ENCODE measurements at regions not wholly inside any gene's neighbourhood (a gene's known extent, or its start where the extent isn't known, plus 50 kb on each side); places are given as distances from the start of the nearest gene placed in this dataset.
"Not testable (repeated sequence)": the region's sequence is repeated elsewhere in the genome, so short reads cannot be mapped to it uniquely, and the experiment has no call there.

DNA sequence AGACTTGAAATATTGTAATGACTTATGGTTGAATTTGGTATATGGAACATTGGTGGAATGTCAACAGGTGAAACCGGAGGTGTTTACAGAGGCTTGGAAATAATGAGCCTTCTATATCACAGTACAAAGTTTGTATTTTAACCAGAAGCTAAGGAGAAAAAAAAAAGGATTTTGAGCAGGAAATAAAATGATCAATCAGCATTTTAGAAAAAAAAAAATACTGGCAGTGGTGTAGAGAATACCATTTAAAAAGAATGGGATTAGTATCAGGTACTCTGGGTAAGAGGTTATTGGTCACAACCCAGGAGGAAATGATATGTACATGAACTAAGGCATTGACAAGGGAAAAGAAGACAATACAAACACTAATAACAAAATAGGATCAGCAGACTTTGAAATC is 587.1 kb upstream of the HTR2C start:
- FAIRE-seq = no peak

DNA sequence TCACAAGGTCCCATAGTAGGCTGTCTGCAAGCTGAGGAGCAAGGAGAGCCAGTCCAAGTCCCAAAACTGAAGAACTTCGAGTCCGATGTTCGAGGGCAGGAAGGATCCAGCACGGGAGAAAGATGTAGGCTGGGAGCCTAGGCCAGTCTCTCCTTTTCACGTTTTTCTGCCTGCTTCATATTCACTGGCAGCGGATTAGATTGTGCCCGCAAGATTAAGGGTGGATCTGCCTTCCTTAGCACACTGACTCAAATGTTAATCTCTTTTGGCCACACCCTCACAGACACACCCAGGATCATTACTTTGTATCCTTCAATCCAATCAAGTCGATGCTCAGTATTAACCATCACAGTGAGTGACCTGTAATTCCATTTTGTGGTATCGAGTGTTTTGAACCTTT is 592.2 kb upstream of the HTR2C start:
- not testable (repeated sequence) for FAIRE-seq

GRCh38 chrX:113990669-113991068 is 593.2 kb upstream of the HTR2C start:
- not testable (repeated sequence) for FAIRE-seq

DNA sequence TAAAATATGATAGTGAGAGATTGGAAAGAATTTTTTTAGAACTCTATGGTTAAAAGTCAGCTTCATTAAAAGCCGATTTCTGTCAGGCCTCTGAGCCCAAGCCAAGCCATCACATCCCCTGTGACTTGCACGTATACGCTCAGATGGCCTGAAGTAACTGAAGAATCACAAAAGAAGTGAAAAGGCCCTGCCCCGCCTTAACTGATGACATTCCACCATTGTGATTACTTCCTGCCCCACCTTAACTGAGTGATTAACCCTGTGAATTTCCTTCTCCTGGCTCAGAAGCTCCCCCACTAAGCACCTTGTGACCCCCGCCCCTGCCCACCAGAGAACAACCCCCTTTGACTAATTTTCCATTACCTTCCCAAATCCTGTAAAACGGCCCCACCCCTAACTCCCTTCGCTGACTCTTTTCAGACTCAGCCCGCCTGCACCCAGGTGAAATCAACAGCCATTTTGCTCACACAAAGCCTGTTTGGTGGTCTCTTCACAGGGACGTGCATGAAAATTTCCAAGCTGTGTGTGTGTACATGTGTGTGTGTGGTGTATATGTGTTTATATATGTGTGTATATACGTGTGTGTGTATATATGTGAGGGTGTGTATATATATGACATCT is 595.5 kb upstream of the HTR2C start:
- not testable (repeated sequence) for FAIRE-seq

- FAIRE-seq = no peak
These were observed 597.5 kb upstream of the HTR2C start for GRCh38 chrX:113986427-113986826.

- FAIRE-seq = no peak
These were observed 601.1 kb upstream of the HTR2C start for GRCh38 chrX:113982766-113983165.

DNA sequence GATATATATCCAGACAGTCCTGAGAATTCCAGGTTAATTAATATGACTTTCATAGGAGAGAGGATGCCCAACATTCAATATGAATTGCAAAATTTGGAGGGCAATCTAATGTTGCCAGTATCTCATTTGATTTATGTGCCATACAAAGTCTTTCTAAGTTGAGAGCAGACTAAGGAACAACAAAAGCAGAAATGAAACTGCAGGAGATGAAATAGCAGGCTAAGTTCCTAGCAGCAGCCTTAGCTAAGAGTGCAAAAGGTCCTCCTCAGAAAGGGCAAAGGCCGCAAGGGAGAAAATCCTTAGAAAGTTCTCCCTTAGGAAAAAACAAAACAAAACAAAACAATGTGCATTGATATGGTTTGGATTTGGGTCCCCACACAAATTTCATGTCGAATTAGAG is 602.9 kb upstream of the HTR2C start:
- no peak for FAIRE-seq

- no peak for FAIRE-seq
These were observed 606.0 kb upstream of the HTR2C start for GRCh38 chrX:113977887-113978286.

- no peak for FAIRE-seq
These were observed 608.4 kb upstream of the HTR2C start for GRCh38 chrX:113975441-113975840.

- FAIRE-seq = no peak
These were observed 609.0 kb upstream of the HTR2C start for GRCh38 chrX:113974881-113975280.

DNA sequence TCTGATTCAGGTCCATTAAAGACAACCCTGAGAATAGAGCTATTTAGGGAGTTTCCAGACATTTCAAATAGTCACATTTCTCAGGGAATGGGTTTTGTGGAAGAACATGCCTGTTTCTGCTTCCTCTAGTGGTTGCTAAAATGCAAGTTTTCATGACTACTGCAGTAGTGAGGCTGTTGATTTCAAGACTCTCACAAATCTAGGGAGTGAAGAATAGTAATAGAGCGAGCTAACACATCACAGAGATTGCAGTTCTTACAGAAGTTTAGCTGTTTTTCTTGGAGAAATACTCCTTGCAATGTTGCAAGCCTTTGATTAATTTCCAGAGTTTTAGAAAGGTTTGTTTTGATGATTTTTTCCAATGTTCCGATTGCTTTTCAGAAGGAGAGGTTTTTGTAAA is 610.2 kb upstream of the HTR2C start:
- no peak for FAIRE-seq

DNA sequence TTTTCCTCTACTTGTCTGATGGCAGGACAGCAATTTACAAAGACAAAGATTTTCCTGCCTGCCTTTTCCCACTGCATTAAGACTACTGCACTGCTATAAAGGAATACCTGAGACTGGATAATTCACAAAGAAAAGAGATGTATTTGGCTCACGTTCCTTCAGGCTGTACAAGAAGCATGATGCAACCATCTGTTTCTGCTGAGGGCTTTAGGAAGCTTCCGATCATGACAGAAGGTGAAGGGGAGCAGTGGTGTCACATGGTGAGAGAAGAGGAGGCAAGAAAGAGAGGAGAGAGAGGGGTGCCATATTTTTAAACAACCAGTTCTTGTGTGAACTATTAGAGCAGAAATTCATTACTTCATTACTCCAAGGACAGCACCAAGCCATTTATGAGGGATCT is 617.1 kb upstream of the HTR2C start:
- FAIRE-seq = no peak

- FAIRE-seq = no peak
These were observed 621.5 kb upstream of the HTR2C start for GRCh38 chrX:113962343-113962742.

- FAIRE-seq = no peak
These were observed 623.8 kb upstream of the HTR2C start for GRCh38 chrX:113959912-113960626.

- no peak for FAIRE-seq
These were observed 627.0 kb upstream of the HTR2C start for GRCh38 chrX:113956936-113957335.

GRCh38 chrX:113954297-113954696 is 629.6 kb upstream of the HTR2C start:
- FAIRE-seq = no peak

DNA sequence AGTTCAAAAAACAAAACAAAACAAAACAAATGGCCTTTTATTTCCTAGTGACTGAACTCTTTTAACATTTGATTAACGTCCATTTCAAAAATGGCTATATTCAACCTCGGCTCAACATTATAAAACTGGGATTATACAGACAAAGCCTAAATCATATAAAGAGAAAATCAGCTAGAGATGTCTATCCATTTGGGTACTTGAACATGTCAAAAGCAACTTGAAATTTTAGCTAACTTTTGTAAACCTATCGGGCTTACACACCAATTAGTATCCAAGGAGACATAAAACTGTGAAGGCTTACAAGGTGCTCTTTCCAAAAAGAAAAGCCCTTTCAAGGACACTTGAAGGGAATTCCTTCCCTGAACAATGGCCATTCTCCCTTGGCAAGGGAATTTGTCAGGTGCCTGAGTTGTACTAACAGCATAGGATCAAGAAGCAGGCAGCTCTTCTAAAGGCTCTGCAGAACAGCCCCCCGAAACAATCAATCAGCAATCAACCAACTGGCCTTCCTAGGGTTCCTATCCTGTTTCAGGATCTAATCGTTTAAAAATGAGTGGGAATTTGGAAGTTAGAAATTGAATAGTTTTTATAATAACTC is 633.7 kb upstream of the HTR2C start:
- FAIRE-seq = no peak

DNA sequence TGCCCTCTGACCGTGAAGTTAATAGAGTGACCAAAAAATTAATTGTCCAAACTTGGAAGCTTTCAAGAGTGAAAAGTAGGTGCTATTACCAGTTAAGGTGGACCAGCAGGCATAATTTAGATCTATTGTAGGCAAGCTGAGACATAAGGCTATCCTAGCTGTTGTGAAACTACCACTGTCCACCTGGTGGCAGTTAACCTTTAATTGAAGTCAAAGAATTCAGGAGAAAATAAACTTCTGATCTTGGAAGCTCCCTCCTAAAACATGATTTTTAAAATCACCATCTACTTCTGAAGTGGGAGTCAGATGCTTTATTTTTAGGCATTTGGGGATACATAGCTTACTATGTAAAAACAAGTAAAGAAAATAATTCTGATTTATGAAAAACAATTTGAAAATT is 636.3 kb upstream of the HTR2C start:
- FAIRE-seq = no peak

- FAIRE-seq = no peak
These were observed 648.4 kb upstream of the HTR2C start for GRCh38 chrX:113935518-113935917.

DNA sequence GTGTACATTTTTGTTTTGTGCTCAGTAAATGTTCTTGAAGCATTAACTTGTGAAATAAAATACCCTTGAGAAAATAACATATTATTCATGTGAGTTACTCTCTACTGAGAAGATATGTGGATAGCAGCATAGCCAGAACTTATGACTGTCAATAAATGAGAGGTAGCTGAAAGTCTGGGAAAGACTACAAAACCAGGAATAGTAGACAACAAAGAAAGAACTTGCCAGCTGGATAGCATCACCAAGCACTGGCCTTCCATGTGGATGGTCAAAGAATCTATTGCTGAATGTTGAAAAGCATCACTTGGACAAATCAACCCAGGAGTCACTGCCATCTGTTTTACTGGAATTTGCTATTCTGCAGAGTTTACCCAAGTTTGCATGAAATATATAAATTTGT is 650.0 kb upstream of the HTR2C start:
- FAIRE-seq = no peak

DNA sequence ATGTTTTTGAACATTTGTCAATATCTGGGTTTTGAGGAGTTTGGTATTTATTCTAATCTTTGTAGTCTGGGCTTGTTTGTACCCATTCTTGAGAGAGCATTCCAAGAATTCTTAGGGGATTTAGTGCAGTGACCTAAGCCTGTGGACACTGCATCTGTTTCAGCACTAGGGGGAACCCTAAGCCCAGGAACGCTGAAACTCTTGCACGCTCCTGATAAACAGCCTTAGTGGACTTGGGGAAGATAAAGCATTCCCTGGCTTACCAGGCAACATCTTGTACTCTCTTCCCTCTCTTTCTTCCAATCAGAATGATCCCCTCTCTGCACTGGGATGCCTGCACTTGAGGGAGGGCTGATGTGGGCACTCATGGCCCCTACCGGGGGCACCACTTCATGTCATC is 654.9 kb upstream of the HTR2C start:
- FAIRE-seq = peak; percentile 31

DNA sequence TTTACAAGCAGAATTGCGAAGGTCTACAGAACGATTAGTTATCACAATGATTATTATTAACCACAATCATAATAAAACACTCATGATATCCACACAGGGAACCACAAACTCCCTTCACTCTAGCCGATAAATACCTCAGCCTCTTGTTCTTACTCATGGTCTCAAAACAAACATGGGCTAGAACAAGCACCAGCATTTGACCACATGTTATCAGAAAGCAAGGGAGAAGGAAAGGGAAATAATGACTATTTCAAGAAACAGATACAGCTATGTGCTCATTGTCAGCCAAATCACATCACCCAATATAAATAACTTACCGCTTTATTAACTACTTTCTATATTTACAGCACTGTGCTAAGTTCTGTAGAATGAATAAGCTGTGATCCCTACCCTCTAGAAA is 663.2 kb upstream of the HTR2C start:
- no peak for FAIRE-seq

GRCh38 chrX:113919387-113919786 is 664.5 kb upstream of the HTR2C start:
- FAIRE-seq = no peak

GRCh38 chrX:113906168-113906567 is 677.7 kb upstream of the HTR2C start:
- no peak for FAIRE-seq

DNA sequence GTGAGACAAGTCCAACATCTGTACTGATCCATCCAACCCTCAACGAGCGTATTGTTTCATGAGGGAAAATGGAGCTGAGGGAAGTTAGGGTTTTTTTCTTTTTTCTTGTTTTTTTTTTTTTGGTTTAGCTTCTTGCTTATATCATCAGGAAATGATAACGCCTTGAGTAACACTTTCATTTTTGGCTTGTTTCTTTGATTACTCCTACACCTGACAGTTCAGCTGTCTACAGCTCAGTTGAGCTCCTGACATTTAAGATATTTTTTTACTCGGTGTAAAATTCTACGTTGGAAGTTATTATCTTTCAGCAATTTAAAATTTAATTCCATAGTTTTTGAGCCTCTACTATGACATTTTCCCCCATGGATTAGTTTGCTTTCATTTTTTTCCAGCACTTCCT is 691.0 kb upstream of the HTR2C start:
- FAIRE-seq = no peak

Measured in TTC549 (cell line).